ENCODE measurements at regions not wholly inside any gene's neighbourhood (a gene's known extent, or its start where the extent isn't known, plus 50 kb on each side); places are given as distances from the start of the nearest gene placed in this dataset.

DNA sequence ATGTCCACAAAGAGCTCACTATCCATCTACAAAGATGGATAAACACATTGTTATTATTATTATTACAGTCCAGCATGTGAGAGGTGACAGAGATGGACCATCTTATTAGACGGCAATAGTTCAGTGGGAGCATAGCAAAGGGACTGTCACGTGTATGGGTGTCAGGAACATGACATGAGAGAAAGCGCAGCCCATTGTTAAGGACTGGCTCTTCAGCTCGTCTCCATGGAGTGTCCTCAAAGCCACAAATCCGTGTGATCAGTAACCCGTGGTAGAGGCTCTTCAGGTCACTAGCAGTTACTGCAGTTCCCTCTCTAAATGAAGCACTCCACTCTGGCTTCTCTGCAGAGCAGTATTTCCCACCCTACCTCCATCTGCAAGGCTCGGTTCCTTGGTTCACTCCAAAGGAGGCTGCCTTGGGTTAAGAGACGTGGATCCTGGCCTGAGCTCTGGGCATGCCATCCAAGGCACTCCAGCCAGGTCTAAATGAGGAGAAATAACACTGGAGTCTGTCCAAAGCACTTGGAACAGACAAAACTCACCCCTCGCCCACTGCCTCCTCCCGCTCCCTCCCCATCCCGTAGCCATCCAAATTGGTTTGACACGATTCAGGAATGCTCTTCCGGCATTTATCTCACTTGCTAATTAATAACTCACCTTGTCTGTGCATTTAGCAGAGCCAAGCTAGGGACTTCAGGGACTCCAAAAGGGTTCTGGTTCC lies 122.3 kb upstream of the WWC1 start:
- TF ChIP-seq YY1 (IDR thresholded peaks at IDR 0.05), result no peak
- TF ChIP-seq, protein P1, sequence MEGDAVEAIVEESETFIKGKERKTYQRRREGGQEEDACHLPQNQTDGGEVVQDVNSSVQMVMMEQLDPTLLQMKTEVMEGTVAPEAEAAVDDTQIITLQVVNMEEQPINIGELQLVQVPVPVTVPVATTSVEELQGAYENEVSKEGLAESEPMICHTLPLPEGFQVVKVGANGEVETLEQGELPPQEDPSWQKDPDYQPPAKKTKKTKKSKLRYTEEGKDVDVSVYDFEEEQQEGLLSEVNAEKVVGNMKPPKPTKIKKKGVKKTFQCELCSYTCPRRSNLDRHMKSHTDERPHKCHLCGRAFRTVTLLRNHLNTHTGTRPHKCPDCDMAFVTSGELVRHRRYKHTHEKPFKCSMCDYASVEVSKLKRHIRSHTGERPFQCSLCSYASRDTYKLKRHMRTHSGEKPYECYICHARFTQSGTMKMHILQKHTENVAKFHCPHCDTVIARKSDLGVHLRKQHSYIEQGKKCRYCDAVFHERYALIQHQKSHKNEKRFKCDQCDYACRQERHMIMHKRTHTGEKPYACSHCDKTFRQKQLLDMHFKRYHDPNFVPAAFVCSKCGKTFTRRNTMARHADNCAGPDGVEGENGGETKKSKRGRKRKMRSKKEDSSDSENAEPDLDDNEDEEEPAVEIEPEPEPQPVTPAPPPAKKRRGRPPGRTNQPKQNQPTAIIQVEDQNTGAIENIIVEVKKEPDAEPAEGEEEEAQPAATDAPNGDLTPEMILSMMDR (IDR thresholded peaks at IDR 0.05; ENCODE audit: low read depth, low read length, missing input control), result no peak
- no peak for TF ChIP-seq HNF4G (IDR thresholded peaks at IDR 0.05)
- no peak for TF ChIP-seq RXRA (IDR thresholded peaks at IDR 0.05)
- TF ChIP-seq, protein P2, sequence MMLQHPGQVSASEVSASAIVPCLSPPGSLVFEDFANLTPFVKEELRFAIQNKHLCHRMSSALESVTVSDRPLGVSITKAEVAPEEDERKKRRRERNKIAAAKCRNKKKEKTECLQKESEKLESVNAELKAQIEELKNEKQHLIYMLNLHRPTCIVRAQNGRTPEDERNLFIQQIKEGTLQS (IDR thresholded peaks at IDR 0.05), result no peak
- TF ChIP-seq, protein P3, sequence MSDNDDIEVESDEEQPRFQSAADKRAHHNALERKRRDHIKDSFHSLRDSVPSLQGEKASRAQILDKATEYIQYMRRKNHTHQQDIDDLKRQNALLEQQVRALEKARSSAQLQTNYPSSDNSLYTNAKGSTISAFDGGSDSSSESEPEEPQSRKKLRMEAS (IDR thresholded peaks at IDR 0.05), result no peak
- TF ChIP-seq, protein P4, sequence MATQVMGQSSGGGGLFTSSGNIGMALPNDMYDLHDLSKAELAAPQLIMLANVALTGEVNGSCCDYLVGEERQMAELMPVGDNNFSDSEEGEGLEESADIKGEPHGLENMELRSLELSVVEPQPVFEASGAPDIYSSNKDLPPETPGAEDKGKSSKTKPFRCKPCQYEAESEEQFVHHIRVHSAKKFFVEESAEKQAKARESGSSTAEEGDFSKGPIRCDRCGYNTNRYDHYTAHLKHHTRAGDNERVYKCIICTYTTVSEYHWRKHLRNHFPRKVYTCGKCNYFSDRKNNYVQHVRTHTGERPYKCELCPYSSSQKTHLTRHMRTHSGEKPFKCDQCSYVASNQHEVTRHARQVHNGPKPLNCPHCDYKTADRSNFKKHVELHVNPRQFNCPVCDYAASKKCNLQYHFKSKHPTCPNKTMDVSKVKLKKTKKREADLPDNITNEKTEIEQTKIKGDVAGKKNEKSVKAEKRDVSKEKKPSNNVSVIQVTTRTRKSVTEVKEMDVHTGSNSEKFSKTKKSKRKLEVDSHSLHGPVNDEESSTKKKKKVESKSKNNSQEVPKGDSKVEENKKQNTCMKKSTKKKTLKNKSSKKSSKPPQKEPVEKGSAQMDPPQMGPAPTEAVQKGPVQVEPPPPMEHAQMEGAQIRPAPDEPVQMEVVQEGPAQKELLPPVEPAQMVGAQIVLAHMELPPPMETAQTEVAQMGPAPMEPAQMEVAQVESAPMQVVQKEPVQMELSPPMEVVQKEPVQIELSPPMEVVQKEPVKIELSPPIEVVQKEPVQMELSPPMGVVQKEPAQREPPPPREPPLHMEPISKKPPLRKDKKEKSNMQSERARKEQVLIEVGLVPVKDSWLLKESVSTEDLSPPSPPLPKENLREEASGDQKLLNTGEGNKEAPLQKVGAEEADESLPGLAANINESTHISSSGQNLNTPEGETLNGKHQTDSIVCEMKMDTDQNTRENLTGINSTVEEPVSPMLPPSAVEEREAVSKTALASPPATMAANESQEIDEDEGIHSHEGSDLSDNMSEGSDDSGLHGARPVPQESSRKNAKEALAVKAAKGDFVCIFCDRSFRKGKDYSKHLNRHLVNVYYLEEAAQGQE (IDR thresholded peaks at IDR 0.05), result no peak
- no peak for TF ChIP-seq HNF4A (conservative IDR thresholded peaks at IDR 0.05)
- TF ChIP-seq JUND (IDR thresholded peaks at IDR 0.05), result no peak
- TF ChIP-seq GABPA (IDR thresholded peaks at IDR 0.05 in 1 of 2, conservative IDR thresholded peaks at IDR 0.05 in 1 of 2), result no peak
- no peak for TF ChIP-seq NR2F2 (IDR thresholded peaks at IDR 0.05)
- TF ChIP-seq FOXA2 (IDR thresholded peaks at IDR 0.05), result no peak
- TF ChIP-seq, protein P5, sequence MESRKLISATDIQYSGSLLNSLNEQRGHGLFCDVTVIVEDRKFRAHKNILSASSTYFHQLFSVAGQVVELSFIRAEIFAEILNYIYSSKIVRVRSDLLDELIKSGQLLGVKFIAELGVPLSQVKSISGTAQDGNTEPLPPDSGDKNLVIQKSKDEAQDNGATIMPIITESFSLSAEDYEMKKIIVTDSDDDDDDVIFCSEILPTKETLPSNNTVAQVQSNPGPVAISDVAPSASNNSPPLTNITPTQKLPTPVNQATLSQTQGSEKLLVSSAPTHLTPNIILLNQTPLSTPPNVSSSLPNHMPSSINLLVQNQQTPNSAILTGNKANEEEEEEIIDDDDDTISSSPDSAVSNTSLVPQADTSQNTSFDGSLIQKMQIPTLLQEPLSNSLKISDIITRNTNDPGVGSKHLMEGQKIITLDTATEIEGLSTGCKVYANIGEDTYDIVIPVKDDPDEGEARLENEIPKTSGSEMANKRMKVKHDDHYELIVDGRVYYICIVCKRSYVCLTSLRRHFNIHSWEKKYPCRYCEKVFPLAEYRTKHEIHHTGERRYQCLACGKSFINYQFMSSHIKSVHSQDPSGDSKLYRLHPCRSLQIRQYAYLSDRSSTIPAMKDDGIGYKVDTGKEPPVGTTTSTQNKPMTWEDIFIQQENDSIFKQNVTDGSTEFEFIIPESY (IDR thresholded peaks at IDR 0.05), result no peak
- TF ChIP-seq EGR1 (IDR thresholded peaks at IDR 0.05; ENCODE audit: low read depth in 2 of 2), result no peak
- no peak for TF ChIP-seq FOXA1 (IDR thresholded peaks at IDR 0.05)
- TF ChIP-seq TAF1 (conservative IDR thresholded peaks at IDR 0.05), result no peak
- 57% methylated on average over 13 of the region's 13 CpGs for WGBS
- no peaks in the 10 kb centered on the region for H3K9me3 ChIP-seq (ENCODE audit: control insufficient read depth in 4 of 4, low read length in 3 of 4)

More for the DNA sequence above, 122.3 kb upstream of the WWC1 start:
- Histone ChIP-seq H3K4me1 (ENCODE audit: control insufficient read depth in 4 of 4, insufficient read depth in 4 of 4, low read length in 3 of 4) (no peaks in the 10 kb centered on the region), H3K27ac (ENCODE audit: low read depth in 1 of 2, low read length in 2 of 2) (no peak overlapping the region), H3K4me3 (ENCODE audit: low read depth in 1 of 3, low read length in 3 of 3) (no peak overlapping the region), H3K36me3 (ENCODE audit: control insufficient read depth in 4 of 4, insufficient read depth in 3 of 4, low read depth in 1 of 4, low read length in 3 of 4) (no peaks in the 10 kb centered on the region), H3K27me3 (ENCODE audit: control insufficient read depth in 4 of 4, insufficient read depth in 4 of 4, low read length in 3 of 4) (no peaks in the 10 kb centered on the region), H3K9ac (ENCODE audit: low read depth in 1 of 2, low read length in 2 of 2) (no peak overlapping the region)
- no peak for DNase-seq (ENCODE audit: low spot score)

Measured in liver (tissue), 8 donors.